DND-41 (cell line): ENCODE measurements at regions not wholly inside any gene's neighbourhood (a gene's known extent, or its start where the extent isn't known, plus 50 kb on each side); places are given as distances from the start of the nearest gene placed in this dataset.
"Not testable (repeated sequence)": the region's sequence is repeated elsewhere in the genome, so short reads cannot be mapped to it uniquely, and the experiment has no call there.

ENCODE experiments used
- ATAC-seq: fragments of 200-7000 bp; cut with Tn5 transposase; 3 replicates; pipeline ENCODE4 v1.9.1; 2021; ENCODE audit warnings: low read depth; ENCODE audit not compliant: insufficient read depth
- DNase-seq: peaks from one replicate; pipeline ENCODE4 v3.0.0-alpha.2; 2020
- H2AFZ ChIP-seq: 2 replicates; pipeline ENCODE4 v1.6.0; 2012; ENCODE audit warnings: low read depth, low read length
- H3K27ac ChIP-seq: 2 replicates; pipeline ENCODE4 v1.5.1; 2012; ENCODE audit warnings: low read length, inconsistent platforms
- H3K27me3 ChIP-seq: fragments of 200-600 bp; sonication (generic); 2 replicates; pipeline ENCODE4 v1.6.0; 2012; ENCODE audit warnings: low read length, mild to moderate bottlenecking, inconsistent platforms; ENCODE audit not compliant: insufficient read depth, poor library complexity
- H3K36me3 ChIP-seq: 2 replicates; pipeline ENCODE4 v1.5.1; 2012; ENCODE audit warnings: low read length, inconsistent platforms; ENCODE audit not compliant: insufficient read depth
- H3K4me1 ChIP-seq: 2 replicates; pipeline ENCODE4 v1.5.1; 2012; ENCODE audit warnings: mild to moderate bottlenecking, low read length; ENCODE audit not compliant: insufficient read depth
- H3K4me2 ChIP-seq: 2 replicates; pipeline ENCODE4 v1.6.0; 2012; ENCODE audit warnings: mild to moderate bottlenecking, moderate library complexity, low read length, inconsistent platforms; ENCODE audit not compliant: insufficient read depth
- H3K4me3 ChIP-seq, 2 experiments: fragments of 200-600 bp in 1 of 2; shearing (Covaris generic) in 1 of 2; 2 replicates each; pipeline ENCODE4 v1.5.1; 2012 to 2016; ENCODE audit warnings: inconsistent platforms in 2 of 2, low read length in 2 of 2, mild to moderate bottlenecking in 2 of 2, low read depth in 1 of 2, moderate library complexity in 1 of 2
- H3K79me2 ChIP-seq: 2 replicates; pipeline ENCODE4 v1.6.0; 2012; ENCODE audit warnings: low read length, inconsistent platforms; ENCODE audit not compliant: insufficient read depth
- H3K9ac ChIP-seq: 2 replicates; pipeline ENCODE4 v1.6.0; 2012; ENCODE audit warnings: low read depth, mild to moderate bottlenecking, inconsistent platforms, low read length, moderate library complexity
- H3K9me3 ChIP-seq: 2 replicates; pipeline ENCODE4 v1.5.1; 2012; ENCODE audit warnings: low read length, moderate library complexity, mild to moderate bottlenecking, inconsistent platforms; ENCODE audit not compliant: insufficient read depth, severe bottlenecking
- H4K20me1 ChIP-seq: 2 replicates; pipeline ENCODE4 v1.6.0; 2012; ENCODE audit warnings: low read length; ENCODE audit not compliant: insufficient read depth
- CTCF ChIP-seq: IDR thresholded peaks from 2 replicates; pipeline ENCODE4 v1.5.1; 2012; ENCODE audit warnings: borderline replicate concordance, low read length, moderate library complexity, mild to moderate bottlenecking; ENCODE audit not compliant: poor library complexity, severe bottlenecking; ENCODE audit errors: extremely low read depth
- EZH2 ChIP-seq: IDR thresholded peaks from 3 replicates; pipeline ENCODE4 v1.6.1; 2012; ENCODE audit warnings: borderline replicate concordance, low read depth, mild to moderate bottlenecking, moderate library complexity, low read length, inconsistent platforms; ENCODE audit not compliant: severe bottlenecking

GRCh38 chr6:102911571-102911970, 1518.1 kb downstream of the GRIK2 start:
- no peaks in the 10 kb centered on the region for H3K27me3 ChIP-seq

GRCh38 chr6:102910701-102911139, 1517.2 kb downstream of the GRIK2 start:
- not testable (repeated sequence) for DNase-seq, H3K4me2 ChIP-seq, H3K4me3 ChIP-seq, H3K36me3 ChIP-seq, H3K9me3 ChIP-seq, ATAC-seq, H3K79me2 ChIP-seq, H3K27me3 ChIP-seq, H3K9ac ChIP-seq, H4K20me1 ChIP-seq, H3K4me1 ChIP-seq, H2AFZ ChIP-seq, H3K27ac ChIP-seq

More at GRCh38 chr6:102911571-102911970, 1518.1 kb downstream of the GRIK2 start:
- Histone ChIP-seq H3K4me3 (no peak overlapping the region), H3K4me2 (no peak overlapping the region), H3K79me2 (no peaks in the 10 kb centered on the region), H3K27ac (no peak overlapping the region), H3K4me1 (no peaks in the 10 kb centered on the region), H3K36me3 (no peaks in the 10 kb centered on the region), H4K20me1 (no peaks in the 10 kb centered on the region), H3K9me3 (no peaks in the 10 kb centered on the region), H2AFZ (no peak overlapping the region), H3K9ac (no peak overlapping the region)
- TF ChIP-seq EZH2 (no peak), CTCF (no peak)
- ATAC-seq (no peak), DNase-seq (no peak)

- TF ChIP-seq CTCF (no peak), EZH2 (no peak)
- Histone ChIP-seq H2AFZ (no peak overlapping the region), H3K4me2 (no peak overlapping the region), H3K9me3 (no peaks in the 10 kb centered on the region), H3K4me3 (no peak overlapping the region), H3K27me3 (no peaks in the 10 kb centered on the region), H3K36me3 (no peaks in the 10 kb centered on the region), H3K27ac (no peak overlapping the region), H4K20me1 (no peaks in the 10 kb centered on the region), H3K4me1 (no peaks in the 10 kb centered on the region), H3K9ac (no peak overlapping the region), H3K79me2 (no peaks in the 10 kb centered on the region)
- DNase-seq (no peak), ATAC-seq (no peak)
Observed at GRCh38 chr6:102907181-102907580, 1513.7 kb downstream of the GRIK2 start.

GRCh38 chr6:102902471-102902870, 1509.0 kb downstream of the GRIK2 start:
- H2AFZ ChIP-seq: no peak overlapping the region
- ATAC-seq: no peak

More at GRCh38 chr6:102902471-102902870, 1509.0 kb downstream of the GRIK2 start:
- no peak overlapping the region for H3K27ac ChIP-seq
- no peaks in the 10 kb centered on the region for H3K36me3 ChIP-seq
- no peaks in the 10 kb centered on the region for H3K27me3 ChIP-seq
- no peaks in the 10 kb centered on the region for H4K20me1 ChIP-seq
- no peak overlapping the region for H3K4me2 ChIP-seq
- DNase-seq: no peak
- H3K4me3 ChIP-seq: no peak overlapping the region
- H3K9ac ChIP-seq: no peak overlapping the region
- no peaks in the 10 kb centered on the region for H3K4me1 ChIP-seq
- TF ChIP-seq CTCF (no peak), EZH2 (no peak)
- H3K9me3 ChIP-seq: no peaks in the 10 kb centered on the region
- H3K79me2 ChIP-seq: no peaks in the 10 kb centered on the region
